ENCODE measurements at regions not wholly inside any gene's neighbourhood (a gene's known extent, or its start where the extent isn't known, plus 50 kb on each side); places are given as distances from the start of the nearest gene placed in this dataset.

DNA sequence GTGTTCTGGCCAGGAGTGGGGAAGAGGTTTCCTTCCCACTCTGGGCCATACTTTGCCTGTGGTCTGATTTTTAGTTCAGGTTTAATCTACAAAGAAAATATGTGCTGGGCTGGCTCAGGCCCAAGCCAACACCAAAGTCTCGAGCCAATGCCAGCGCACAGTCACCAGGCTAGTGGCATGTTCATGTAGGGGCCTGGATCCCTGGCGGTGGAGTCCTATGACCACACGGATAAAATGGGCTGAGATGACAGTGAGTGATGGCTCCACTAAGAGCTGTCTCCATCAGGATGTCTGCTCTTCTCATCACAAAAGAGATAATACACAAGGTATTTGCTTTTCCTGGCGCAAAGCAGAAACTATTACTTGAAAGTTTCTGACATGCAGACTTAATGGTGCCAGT lies 92.9 kb upstream of the PTPN3 start (continued):
- TF ChIP-seq CHD7 (IDR thresholded peaks at IDR 0.05; ENCODE audit: insufficient replicate concordance, low read length) (no peak), ATF2 (IDR thresholded peaks at IDR 0.05; ENCODE audit: low read length) (no peak), SUZ12 (IDR thresholded peaks at IDR 0.05; ENCODE audit: low read length) (no peak), EGR1 (IDR thresholded peaks at IDR 0.05; ENCODE audit: borderline replicate concordance, low read depth, low read length) (no peak), ZNF274 (IDR thresholded peaks at IDR 0.05; ENCODE audit: borderline replicate concordance, extremely low read depth, low read length) (no peak), FOSL1 (IDR thresholded peaks at IDR 0.05; ENCODE audit: insufficient read depth, low read depth, low read length) (no peak), POLR2AphosphoS5 (IDR thresholded peaks at IDR 0.05; ENCODE audit: low read depth, low read length) (no peak), SIX5 (IDR thresholded peaks at IDR 0.05; ENCODE audit: low read depth, low read length) (no peak), SIN3A (conservative IDR thresholded peaks at IDR 0.05 in 1 of 2, IDR thresholded peaks at IDR 0.05 in 1 of 2; ENCODE audit: low read depth in 1 of 2, low read length in 2 of 2) (no peak), NRF1 (IDR thresholded peaks at IDR 0.05; ENCODE audit: low read depth, low read length) (no peak), CEBPB (IDR thresholded peaks at IDR 0.05; ENCODE audit: low read depth, low read length) (no peak)
